HG03103 (cell line): ENCODE measurements at regions not wholly inside any gene's neighbourhood (a gene's known extent, or its start where the extent isn't known, plus 50 kb on each side); places are given as distances from the start of the nearest gene placed in this dataset.
"Not testable (repeated sequence)": the region's sequence is repeated elsewhere in the genome, so short reads cannot be mapped to it uniquely, and the experiment has no call there.

ENCODE experiments used
- ATAC-seq: cut with Tn5 transposase; IDR thresholded peaks from one replicate; pipeline ENCODE4 v1.9.1; 2021; ENCODE audit warnings: low read depth; ENCODE audit not compliant: unreplicated experiment

DNA sequence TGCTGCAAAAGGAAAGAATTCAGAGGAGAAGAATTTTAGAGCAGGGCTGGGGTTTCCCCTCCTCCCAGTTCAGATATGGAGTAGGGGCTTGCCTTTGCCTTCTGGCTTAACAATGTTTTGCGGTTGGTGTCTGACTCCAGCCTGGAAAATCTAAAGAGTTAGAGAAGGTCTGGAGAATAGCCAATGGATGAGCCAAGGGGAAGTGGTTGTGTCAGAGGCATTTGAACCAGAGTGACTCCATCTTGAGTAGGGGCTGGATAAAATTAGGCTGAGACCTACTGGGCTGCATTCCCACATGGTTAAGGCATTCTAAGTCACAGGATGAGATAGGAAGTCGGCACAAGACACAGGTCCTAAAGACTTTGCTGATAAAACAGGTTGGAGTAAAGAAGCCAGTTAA is 133.7 kb downstream of the DIRAS2 start:
- no peak for ATAC-seq

GRCh38 chr9:90511711-90512110 is 130.9 kb downstream of the DIRAS2 start:
- no peak for ATAC-seq

DNA sequence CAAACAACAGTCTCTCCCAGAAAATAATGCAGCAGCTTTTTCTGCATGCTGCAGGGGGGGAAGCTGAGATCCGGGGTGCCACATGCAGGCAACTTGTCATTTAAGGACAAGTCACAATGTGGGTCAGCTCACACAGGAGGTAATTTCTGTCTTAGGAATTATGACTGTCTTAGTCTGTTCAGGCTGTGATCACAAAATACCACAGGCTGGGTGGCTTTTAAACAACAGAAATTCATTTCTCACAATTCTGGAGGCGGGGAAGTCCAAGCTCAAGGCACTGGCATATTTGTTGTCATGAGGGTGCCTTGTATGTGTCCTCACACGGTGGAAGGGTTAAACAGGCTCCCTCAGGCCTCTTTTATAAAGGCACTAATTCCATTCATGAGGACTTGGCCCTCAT is 127.7 kb downstream of the DIRAS2 start:
- ATAC-seq: no peak

- no peak for ATAC-seq
Measured at GRCh38 chr9:90515510-90515909, 127.1 kb downstream of the DIRAS2 start.

DNA sequence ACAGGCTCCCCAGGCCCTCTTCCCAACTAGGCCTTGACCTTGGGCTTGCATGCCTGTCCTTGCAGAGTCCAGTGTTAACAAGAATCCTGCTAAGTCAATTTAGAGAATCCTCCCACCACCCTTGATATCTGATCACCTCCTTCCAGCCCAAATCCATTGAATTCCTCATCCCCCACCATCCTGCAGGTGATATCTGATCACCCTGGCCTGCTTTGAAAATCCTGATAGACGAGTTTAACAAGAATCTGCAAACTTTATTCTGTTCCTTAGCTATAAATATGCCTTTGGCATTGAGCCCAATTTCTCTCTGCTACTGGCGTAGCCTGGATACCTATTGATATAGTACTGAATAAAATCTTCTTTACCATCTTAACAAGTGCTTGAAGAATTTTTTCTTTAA is 125.5 kb downstream of the DIRAS2 start:
- no peak for ATAC-seq

DNA sequence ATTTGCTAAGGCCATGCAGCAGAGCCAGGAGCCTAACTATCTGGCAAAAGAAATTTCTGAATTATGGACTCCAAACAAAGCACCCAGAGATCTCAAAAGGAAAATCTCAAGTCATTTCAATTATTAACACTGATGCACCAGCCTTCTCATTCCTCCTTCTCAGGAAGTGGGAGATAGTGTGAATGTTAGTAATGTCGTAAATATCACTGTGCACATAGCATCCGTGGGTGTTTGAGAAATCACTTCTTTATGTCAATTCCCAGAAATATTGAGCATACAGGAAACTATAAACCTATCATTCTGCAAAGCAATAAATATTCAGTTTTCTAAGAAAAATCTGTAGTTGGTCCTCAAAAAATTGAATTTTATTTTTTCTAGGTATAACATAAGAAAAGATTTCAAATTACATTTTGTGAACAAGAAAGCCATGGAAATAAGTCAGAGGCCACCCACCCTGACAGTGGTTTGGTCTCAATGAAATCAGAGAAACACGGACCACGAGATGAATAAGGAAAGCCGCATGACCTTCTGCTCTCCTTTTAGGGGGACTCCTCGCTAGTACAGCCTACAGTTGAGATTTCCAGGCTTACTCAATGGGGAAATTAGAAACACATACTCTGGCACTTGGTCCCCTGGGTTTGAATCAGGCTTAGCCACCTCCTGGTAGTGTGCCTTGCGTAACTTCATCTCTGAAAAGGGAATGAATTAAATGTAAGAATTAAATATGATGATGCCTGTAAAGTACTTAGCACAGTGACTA is 120.6 kb downstream of the DIRAS2 start:
- ATAC-seq: no peak

DNA sequence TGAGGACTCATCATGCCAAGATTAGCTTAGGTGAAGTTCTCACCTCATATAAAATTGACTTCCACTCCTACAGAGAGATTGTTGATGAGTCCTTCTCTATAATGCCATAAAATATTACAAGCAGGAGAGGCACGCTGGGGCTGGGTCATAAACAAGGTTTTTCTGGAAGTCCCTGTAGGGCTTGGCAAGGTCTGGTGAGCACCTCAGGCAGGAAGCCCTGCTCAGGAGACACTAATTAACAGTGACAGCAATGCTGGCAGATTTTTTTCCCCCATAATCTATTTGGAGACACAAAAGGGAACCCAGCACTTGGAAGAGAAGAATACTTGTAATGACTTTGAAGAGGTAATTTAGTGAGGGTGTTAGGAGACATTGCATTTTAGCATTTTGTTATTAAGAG is 118.7 kb downstream of the DIRAS2 start:
- no peak for ATAC-seq

GRCh38 chr9:90526386-90526785 is 116.2 kb downstream of the DIRAS2 start:
- no peak for ATAC-seq

GRCh38 chr9:90536094-90536493 is 106.5 kb downstream of the DIRAS2 start:
- ATAC-seq: not testable (repeated sequence)

DNA sequence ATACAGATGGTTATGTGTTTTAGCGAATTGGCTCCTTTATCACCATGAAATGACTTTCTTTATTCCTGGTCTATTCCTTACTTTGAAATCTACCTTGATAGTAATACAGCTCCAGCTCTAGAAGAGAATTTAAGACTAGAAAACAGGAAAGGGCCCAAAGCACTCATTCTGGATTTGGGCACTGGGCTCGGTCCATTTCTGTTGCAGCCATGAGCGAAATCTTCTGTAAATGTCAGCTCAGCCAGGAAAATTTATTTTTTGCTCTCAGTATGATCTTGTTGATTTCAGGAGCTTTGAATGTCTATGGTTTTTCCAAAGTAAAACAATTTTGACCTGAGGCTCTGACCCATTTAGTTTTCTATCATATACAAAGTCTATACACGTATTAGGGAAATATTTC is 104.1 kb downstream of the DIRAS2 start:
- no peak for ATAC-seq

DNA sequence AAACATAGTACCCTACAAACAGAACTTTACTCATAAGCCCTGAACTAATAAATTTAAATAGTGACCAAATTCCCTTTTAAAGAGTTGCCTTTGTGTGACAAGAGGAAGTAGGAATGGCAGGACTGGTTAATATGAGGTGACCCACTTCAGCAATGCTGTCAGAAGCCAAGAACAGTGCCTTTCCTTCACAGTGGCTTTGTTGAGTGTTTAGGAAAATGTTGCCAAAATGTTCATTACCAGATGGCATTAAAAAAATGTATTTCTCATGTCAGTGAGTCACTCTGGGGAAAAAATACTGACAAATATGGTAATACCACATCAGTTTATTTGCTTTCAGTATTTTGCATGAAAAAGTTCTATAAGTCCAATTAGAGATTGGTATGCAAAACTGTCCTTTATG is 103.3 kb downstream of the DIRAS2 start:
- ATAC-seq: no peak

DNA sequence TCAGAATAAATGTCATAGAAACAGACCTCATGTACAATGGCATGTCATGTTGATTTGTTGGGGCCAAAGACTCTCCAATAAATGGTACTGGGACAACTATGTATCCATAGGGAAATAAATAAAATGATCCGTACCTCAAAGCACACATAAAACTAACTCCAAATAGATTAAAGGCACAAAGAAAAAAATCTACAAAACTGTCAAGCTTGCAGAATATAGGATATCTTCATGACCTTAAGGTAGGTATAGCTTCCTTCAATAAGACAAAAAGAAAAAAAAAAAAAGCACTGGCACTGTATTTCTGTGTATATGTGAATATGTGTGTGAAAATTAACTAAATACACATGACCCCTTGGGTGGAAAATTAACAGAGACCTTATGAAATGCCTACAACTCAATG is 101.9 kb downstream of the DIRAS2 start:
- no peak for ATAC-seq

GRCh38 chr9:90544488-90544887 is 98.1 kb downstream of the DIRAS2 start:
- ATAC-seq: no peak

- ATAC-seq: no peak
Measured at GRCh38 chr9:90546200-90546599, 96.4 kb downstream of the DIRAS2 start.

- ATAC-seq: no peak
Measured at GRCh38 chr9:90547896-90548295, 94.7 kb downstream of the DIRAS2 start.

DNA sequence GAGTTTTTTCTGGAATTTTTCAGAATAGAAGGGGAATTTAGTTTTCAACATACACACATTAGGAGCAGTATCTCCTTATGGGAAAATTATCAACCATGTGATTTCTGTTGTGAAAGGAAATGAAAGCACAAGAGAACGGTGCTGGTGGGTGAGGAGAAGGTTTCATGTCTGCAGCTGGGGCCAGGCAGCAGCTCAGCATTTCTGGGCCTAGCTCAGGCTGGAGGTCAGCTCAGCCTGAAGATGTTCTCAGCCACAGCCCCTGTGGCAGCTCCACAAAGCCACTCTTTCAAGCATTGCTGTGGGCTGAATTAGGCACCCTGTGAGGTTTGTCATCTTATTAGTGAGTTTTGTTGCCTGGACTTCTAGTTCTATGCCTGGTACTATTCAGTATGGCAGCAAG is 90.3 kb downstream of the DIRAS2 start:
- ATAC-seq: no peak

DNA sequence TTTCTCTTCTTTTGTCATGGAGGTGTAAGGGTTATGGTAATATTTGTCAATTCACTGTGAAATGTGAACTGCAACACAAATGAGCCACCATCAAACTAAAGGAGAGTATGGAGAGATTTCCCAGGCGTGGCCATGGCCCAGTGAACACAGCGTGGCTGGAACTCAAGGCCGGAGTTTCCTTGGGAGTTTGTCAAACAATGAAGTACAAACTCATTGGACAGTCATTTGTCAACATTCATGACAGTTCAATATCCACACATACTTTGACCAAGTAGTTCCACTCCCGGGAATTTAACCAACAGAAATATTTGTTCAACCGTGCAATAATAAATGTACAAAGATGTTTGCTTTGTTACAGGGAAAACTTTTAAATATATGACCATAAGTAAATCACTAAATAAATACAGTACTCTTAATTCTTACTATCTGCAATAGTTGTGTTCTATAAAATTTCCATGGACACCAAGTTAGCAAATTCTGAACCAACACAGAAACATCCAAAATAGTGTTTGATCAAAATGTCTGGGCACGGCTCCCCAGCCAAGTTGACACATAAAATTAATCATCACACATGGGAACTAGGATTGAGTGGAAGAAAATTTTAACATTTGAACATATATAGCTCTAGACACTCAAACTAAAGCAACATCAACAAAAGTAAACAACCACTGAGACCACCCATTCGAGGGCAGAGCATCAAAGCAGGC is 87.1 kb downstream of the DIRAS2 start:
- ATAC-seq: no peak

GRCh38 chr9:90556897-90557675 is 85.5 kb downstream of the DIRAS2 start:
- no peak for ATAC-seq

GRCh38 chr9:90559075-90560073 is 83.2 kb downstream of the DIRAS2 start:
- ATAC-seq: no peak
